Inflammatory macrophage treated with lipopolysaccharide for 1 hour (primary cell): ENCODE measurements at regions not wholly inside any gene's neighbourhood (a gene's known extent, or its start where the extent isn't known, plus 50 kb on each side); places are given as distances from the start of the nearest gene placed in this dataset.

ENCODE experiments used
- DNase-seq, 2 donors: peaks; one replicate each; pipeline ENCODE4 v3.0.0-alpha.2; 2020 to 2022

DNA sequence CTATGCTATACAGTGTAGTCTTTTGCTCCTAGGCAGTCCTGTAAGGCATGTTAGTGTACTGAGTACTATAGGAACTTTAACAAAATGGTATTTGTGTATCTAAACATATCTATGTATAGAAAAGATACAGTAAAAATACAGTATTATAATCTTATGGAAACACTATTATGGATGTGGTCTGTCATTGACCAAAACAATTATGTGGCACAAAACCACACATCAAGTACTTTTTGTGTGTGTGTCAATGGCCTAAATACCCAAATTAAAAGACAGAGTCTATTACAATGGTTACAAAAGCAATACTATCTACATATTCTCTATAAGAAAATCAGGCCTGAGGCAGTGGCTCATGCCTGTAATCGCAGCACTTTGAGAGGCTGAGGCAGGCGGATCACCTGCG lies 610.2 kb upstream of the NDST4 start:
- no peak for DNase-seq

- no peak for DNase-seq
These were observed 607.2 kb upstream of the NDST4 start for GRCh38 chr4:115720611-115721010.

GRCh38 chr4:115711575-115711974 lies 598.2 kb upstream of the NDST4 start:
- DNase-seq: no peak

DNA sequence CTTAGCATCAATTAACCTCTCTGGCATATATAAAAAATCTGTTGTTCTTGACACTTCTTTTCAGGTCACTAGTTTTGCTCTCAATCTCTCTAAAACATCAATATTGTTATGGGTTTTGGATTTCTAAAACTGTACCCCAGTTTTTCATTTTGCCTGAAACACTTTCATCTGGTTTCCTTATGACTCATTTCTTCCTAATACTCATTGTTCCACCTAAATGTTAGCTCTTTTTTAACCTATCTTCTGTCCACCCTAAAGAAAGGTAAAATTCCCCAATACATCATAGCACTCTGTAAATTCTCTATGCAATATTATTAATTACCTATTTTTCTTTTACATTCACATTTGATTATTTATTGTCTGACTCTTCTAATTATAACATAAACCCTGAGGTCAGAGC lies 575.5 kb upstream of the NDST4 start:
- no peak for DNase-seq

- DNase-seq: no peak
These were observed 573.8 kb upstream of the NDST4 start for GRCh38 chr4:115687052-115687755.

DNA sequence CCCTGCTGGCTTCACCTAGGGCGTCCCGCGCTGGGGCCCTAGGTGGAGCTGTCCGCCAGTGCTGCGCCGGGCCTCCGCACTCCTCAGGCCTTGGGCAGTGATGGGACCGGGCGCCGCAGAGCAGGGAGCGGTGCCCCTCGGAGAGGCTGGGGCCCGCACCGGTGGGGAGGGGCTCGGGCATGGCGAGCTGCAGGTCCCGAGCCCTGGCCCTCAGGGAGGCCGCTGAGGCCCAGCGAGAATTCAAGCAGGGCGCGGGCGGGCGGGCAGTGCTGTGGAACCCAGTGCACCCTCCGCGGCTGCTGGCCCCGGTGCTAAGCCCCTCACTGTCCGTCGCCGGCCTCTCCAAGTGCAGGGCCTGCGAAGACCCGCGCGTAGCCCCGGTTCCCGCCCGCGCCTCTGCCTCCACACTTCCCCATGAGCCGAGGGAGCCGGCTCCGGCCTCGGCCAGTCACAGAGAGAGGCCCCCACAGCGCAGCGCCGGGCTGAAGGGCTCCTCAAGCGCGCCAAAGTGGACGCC lies 565.1 kb upstream of the NDST4 start:
- DNase-seq: no peak

DNA sequence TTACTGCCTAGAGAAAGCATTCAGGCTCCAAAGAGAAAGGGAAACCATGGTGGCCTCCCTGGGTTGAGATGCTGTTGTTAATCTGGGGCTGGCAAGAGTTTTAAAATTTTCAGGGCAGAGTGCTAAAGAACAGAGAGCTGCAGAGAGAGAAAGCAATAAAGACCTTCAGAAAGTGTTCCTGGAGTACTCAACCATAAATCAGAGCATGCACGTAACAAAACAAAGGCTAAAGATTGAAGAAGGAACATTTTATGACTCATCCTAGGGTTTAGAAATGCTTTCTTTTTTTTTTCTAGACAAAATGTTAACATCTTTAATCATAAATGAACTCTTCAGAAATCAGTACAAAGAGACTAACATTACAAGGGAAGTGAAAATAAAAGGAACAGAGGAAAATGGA lies 562.3 kb upstream of the NDST4 start:
- DNase-seq: no peak

DNA sequence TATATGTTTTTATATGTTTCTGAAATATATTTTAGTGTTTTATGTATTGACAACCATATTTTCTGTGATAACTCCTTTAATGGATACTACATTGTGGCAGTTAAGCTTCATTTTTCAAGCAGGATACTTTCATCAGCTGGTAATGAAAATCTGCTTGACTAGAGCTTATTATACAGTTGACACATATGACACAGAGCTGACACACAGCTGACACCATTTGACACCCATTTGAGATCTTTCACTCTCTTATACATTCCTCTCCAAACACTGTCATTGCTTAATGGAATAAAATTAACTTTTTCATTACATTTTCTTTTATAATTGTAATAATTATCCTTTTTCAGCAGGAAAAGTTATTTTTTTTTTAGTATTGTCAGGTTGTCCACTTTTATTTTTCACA lies 561.1 kb upstream of the NDST4 start:
- DNase-seq: no peak

DNA sequence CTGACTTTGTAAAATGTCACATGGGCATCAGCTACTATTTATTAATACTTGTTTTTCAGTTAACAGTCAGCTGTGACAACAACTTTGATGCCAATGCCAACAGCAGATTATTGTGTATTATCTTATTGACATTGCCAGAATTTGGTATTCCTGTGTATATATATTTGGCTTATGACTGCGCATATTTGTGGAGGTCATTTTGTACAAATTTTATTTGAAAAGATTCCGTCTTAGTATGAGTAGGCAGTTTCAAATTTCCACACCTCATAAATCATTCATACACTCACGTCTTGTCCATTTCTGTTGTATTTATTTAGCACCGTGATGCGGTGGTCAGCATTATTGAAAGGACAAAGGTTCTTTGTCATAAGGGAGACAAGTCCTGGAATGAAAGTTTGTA lies 558.2 kb upstream of the NDST4 start:
- no peak for DNase-seq

GRCh38 chr4:115670930-115671329 lies 557.5 kb upstream of the NDST4 start:
- no peak for DNase-seq

DNA sequence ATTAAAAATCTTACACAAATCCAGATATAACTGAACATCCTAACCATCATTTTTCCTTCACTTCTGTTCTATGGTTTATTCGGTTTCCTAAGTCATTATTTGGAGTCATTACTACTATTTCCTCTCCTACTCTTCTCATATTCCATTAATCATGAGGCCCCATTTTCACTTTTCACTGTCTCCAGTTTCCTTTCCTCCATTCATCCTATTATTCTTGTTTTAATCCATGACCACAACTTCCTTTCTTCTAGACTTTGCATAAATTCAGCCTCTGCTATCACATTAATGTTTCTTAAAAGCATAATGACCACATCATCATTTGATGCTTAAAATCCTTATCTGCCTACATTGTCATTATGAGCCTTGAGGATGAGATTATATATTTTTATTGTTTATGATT lies 555.0 kb upstream of the NDST4 start:
- no peak for DNase-seq

DNA sequence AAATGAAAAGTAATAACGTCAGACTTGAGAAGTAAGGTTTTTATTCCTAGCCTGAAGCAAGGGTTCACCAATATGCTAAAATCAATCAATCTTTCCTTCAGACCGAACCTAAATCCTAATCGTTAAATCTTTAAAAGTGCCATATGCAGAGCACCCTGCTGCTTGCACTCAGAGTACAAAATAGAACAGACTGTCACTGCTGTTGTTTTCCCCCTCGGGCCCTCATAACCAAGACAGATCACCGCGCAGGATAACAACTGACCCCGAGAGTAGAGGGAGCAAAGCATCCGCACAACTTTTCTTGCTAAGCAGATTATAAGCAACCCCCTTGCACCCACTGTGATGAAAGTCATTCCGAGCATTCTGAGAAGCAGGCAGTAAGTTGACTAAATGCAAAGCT lies 550.9 kb upstream of the NDST4 start:
- no peak for DNase-seq

DNA sequence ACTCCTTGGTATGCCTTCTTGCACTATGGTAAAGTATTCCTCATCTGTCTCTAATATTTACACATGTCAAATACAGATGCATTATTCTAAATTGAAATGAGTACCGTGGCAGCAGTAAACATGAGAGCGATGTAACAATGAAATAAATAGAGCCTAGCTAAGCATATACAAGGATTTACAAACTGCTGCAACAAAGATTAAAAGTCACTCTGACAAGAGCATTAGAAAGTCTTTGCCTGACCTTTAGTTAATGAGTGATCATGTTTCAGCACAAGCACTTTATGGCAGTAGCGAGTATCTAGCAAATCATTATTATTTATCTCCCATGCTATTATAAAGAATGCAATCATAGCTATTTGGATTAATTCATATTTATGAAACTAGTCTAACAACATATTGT lies 547.0 kb upstream of the NDST4 start:
- DNase-seq: no peak

DNA sequence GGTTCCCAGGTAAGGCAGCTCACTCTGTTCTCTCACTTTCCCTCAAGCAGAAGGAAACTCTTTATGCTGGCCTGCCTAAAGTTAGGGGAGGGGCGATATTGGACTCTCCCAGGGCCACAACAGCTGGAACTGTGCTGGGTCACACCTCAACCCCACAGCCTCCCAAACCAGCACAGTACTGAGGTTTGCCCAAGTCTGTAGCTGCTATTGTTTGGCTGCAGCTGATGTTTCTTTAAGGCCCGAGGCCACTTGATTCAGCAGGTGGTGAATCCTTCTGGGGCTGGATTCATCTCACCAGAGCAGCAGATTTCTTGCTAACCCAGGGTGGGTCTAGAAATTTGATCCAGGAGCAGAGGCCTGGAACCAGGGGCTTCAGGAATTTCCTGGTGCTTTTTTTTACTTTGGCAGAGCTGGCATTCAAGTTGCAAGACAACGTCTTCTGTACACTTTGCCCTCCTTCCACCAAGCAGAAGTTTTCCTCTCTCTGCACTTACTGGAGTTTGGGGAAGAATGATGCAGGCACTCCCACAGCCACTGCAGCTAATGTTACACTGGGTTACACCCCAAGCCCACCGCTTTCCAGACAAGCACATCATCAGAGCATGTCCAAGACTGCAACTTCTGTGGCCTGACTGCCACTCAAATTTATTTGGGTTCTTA lies 544.7 kb upstream of the NDST4 start:
- no peak for DNase-seq

GRCh38 chr4:115655626-115656025 lies 542.2 kb upstream of the NDST4 start:
- DNase-seq: no peak

DNA sequence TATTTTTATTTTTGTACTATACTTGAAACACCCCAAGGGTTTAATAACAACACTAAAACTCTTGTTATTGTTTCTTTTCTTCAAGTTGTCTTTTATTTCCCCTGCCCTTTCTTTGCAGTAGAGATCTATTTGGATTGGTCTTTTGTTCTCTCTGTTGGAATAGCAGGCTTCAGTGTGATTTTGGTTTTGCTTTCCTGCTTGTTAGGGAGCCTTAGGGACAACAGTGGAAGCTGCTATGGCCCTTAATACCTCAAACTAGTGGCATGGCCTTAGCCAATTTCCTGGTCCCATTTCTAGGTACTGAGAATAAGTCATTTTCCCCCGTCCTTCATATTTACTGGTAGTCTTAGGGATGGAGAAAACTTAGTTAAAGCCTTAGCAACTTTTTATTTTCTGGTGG lies 535.4 kb upstream of the NDST4 start:
- no peak for DNase-seq

DNA sequence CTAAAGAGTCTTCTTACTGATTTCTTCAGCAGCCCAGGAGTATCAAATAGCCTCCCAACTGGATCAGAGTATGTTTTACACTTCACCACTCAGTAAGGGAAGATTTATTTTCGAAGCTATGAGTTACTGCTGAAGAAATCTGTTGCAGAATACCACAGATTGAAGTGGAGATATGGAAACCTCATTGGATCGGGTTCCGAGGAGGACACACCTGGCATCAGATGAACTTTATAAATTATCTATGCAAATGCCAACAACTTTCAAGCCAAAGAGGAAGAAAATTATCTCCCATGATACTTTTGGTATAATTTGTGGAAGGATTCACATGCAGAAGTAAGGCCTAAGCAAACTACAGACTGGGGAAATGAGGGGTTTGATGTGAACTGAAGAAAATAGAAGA lies 515.9 kb upstream of the NDST4 start:
- DNase-seq: no peak

DNA sequence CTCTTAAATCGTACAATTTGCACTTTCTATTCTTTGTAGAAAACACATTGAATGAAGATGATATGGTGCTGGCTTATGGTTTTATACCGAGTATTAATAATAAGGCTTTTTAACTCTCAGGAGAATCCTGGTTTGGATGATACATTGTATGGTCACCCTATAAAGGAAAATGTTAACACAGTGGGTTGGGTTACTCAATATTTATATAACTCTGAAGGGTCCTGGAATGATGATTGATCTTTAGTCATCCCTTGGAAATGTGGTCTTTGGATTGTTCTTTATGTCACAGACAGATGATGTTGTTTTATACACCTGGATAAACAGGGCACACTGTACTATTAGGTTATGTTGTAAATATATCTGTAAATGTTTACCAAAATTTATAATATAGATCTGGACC lies 496.2 kb upstream of the NDST4 start:
- no peak for DNase-seq

DNA sequence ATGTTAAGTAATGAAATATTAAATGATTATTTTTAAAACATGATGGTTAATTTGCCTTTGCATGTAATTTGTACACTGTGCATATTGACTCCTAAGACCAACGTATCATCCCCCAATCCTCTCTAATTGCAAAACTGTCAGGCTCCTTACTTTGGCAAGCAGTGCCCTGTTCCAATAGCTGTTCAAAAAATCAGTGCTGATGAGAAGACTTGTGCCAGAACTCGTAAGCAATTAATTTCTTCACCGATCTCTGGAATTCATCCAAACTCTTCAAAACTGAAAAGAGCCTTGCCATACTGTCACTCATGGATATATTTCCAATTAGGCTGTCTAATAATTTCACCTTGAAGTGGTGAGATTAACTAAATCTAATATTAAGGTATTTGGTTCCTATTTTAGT lies 493.9 kb upstream of the NDST4 start:
- DNase-seq: no peak

- DNase-seq: no peak
These were observed 483.0 kb upstream of the NDST4 start for GRCh38 chr4:115596265-115597001.

DNA sequence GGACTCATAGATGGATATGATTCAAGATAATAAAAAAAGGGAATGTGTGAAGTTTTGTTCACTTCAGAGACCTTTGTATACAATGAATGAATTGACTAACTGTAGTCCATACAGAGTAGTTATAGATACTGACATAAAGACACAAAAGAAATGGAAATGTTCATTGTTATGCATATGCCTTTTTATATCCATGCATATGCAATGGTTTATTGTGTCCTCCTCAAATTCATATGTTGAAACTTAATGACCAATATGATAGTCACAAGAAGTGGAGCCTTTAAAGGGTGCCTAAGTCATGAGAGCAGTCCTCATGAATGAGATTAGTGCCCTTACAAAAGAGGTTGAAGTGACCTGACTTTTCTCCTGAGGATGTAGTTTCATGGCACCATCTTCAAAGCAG lies 467.5 kb upstream of the NDST4 start:
- no peak for DNase-seq

GRCh38 chr4:115575851-115576250 lies 462.4 kb upstream of the NDST4 start:
- no peak for DNase-seq

GRCh38 chr4:115562506-115562905 lies 449.1 kb upstream of the NDST4 start:
- DNase-seq: no peak

- DNase-seq: no peak
These were observed 434.7 kb upstream of the NDST4 start for GRCh38 chr4:115548123-115548522.
